Activated CD8-positive, alpha-beta memory T cell treated with anti-CD3 and anti-CD28 coated beads, Interleukin-2, amount 50 U/mL, for 4 hours (primary cell): ENCODE measurements at regions not wholly inside any gene's neighbourhood (a gene's known extent, or its start where the extent isn't known, plus 50 kb on each side); places are given as distances from the start of the nearest gene placed in this dataset.
"Not testable (repeated sequence)": the region's sequence is repeated elsewhere in the genome, so short reads cannot be mapped to it uniquely, and the experiment has no call there.

Source experiments
- DNase-seq: peaks from one replicate; pipeline ENCODE4 v3.0.0-alpha.2; 2020

GRCh38 chr10:9010931-9011670 is 956.6 kb downstream of the GATA3 start:
- DNase-seq = no peak

GRCh38 chr10:9012312-9012711 is 957.8 kb downstream of the GATA3 start:
- no peak for DNase-seq

GRCh38 chr10:9015005-9015404 is 960.5 kb downstream of the GATA3 start:
- DNase-seq = no peak

- DNase-seq = no peak
Measured at GRCh38 chr10:9015447-9015846, 961.0 kb downstream of the GATA3 start.

GRCh38 chr10:9016930-9017329 is 962.4 kb downstream of the GATA3 start:
- no peak for DNase-seq

GRCh38 chr10:9018195-9019173 is 964.0 kb downstream of the GATA3 start:
- DNase-seq = no peak

- no peak for DNase-seq
Measured at GRCh38 chr10:9023206-9023605, 968.7 kb downstream of the GATA3 start.

- DNase-seq = no peak
Measured at GRCh38 chr10:9024210-9024609, 969.7 kb downstream of the GATA3 start.

- DNase-seq = no peak
Measured at GRCh38 chr10:9028231-9028630, 973.7 kb downstream of the GATA3 start.

- no peak for DNase-seq
Measured at GRCh38 chr10:9035355-9035754, 980.9 kb downstream of the GATA3 start.

GRCh38 chr10:9036711-9037204 is 982.3 kb downstream of the GATA3 start:
- no peak for DNase-seq

- DNase-seq = no peak
Measured at GRCh38 chr10:9038146-9038714, 983.7 kb downstream of the GATA3 start.

- DNase-seq = no peak
Measured at GRCh38 chr10:9043466-9043865, 989.0 kb downstream of the GATA3 start.

- DNase-seq = no peak
Measured at GRCh38 chr10:9045311-9045710, 990.8 kb downstream of the GATA3 start.

- no peak for DNase-seq
Measured at GRCh38 chr10:9051328-9051974, 997.0 kb downstream of the GATA3 start.

GRCh38 chr10:9052767-9053166 is 998.3 kb downstream of the GATA3 start:
- DNase-seq = no peak

- no peak for DNase-seq
Measured at GRCh38 chr10:9056521-9056920, 1002.0 kb downstream of the GATA3 start.

- not testable (repeated sequence) for DNase-seq
Measured at GRCh38 chr10:9057293-9057692, 1002.8 kb downstream of the GATA3 start.

GRCh38 chr10:9060314-9060713 is 1005.8 kb downstream of the GATA3 start:
- no peak for DNase-seq

- DNase-seq = no peak
Measured at GRCh38 chr10:9061871-9062270, 1007.4 kb downstream of the GATA3 start.

- no peak for DNase-seq
Measured at GRCh38 chr10:9066152-9066551, 1011.7 kb downstream of the GATA3 start.

- DNase-seq = no peak
Measured at GRCh38 chr10:9068003-9068402, 1013.5 kb downstream of the GATA3 start.

- no peak for DNase-seq
Measured at GRCh38 chr10:9069136-9069535, 1014.6 kb downstream of the GATA3 start.
